Thymus (tissue), 11 donors: ENCODE measurements at regions not wholly inside any gene's neighbourhood (a gene's known extent, or its start where the extent isn't known, plus 50 kb on each side); places are given as distances from the start of the nearest gene placed in this dataset.

Source experiments
- DNase-seq, 9 donors: peaks; one replicate each; pipeline ENCODE4 v3.0.0-alpha.2; 2013; ENCODE audit warnings: low spot score in 9 of 9, low read depth in 6 of 9, missing footprints in 1 of 9
- H3K27ac ChIP-seq, 2 donors: one replicate each; pipeline ENCODE4 v1.5.1; 2013; ENCODE audit warnings: control low read depth in 1 of 2, low read depth in 1 of 2, low read length in 1 of 2, mild to moderate bottlenecking in 1 of 2, moderate library complexity in 1 of 2
- H3K27me3 ChIP-seq, 2 donors: one replicate each; pipeline ENCODE4 v1.5.1; 2013; ENCODE audit warnings: low read length in 1 of 2; ENCODE audit not compliant: control insufficient read depth in 2 of 2, insufficient read depth in 1 of 2
- H3K36me3 ChIP-seq, 2 donors: one replicate each; pipeline ENCODE4 v1.5.1; 2013; ENCODE audit warnings: low read length in 1 of 2, mild to moderate bottlenecking in 1 of 2, moderate library complexity in 1 of 2; ENCODE audit not compliant: control insufficient read depth in 2 of 2, insufficient read depth in 2 of 2
- H3K4me1 ChIP-seq, 2 donors: one replicate each; pipeline ENCODE4 v1.5.1; 2013; ENCODE audit warnings: low read length in 2 of 2; ENCODE audit not compliant: control insufficient read depth in 2 of 2, insufficient read depth in 2 of 2
- H3K4me3 ChIP-seq, 2 donors: one replicate each; pipeline ENCODE4 v1.5.1; 2013; ENCODE audit warnings: low read length in 2 of 2, control low read depth in 1 of 2, mild to moderate bottlenecking in 1 of 2
- H3K9me3 ChIP-seq, 2 donors: one replicate each; pipeline ENCODE4 v1.5.1; 2013; ENCODE audit warnings: low read length in 1 of 2, mild to moderate bottlenecking in 1 of 2; ENCODE audit not compliant: control insufficient read depth in 2 of 2, insufficient read depth in 1 of 2
- WGBS: extraction: QIAGEN DNeasy Blood & Tissue Kit; methylation state at CpG from one replicate; pipeline ENCODE4 v1.1.7; 2013; 5-methylcytosine and 5-hydroxymethylcytosine counted together
- donor health status: healthy.

DNA sequence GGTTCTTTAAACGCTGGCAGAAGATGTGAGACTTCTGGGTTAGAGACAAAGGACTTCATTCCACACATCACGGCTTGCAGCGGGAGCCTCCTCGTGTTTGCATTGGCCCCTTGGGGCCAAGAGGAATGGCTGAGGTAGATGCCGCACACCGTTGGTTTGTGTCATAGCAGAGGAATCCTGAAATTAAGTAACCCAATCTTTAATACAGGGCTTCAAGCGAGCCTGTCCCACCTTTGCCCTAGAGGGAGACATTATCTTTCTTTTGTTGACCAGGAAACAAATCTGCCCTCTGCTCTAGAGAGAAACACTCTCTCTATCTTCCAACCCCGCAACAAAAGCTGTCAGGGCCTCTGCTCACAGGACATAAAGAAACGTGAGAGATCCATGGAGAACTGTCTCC is 277.5 kb upstream of the ZFP64 start:
- H3K4me3 ChIP-seq: no peak overlapping the region
- no peaks in the 10 kb centered on the region for H3K4me1 ChIP-seq
- H3K36me3 ChIP-seq: no peaks in the 10 kb centered on the region
- no peak for DNase-seq
- WGBS: 88% methylated on average over 9 of the region's 9 CpGs
- no peaks in the 10 kb centered on the region for H3K9me3 ChIP-seq
- H3K27ac ChIP-seq: no peak overlapping the region
- no peaks in the 10 kb centered on the region for H3K27me3 ChIP-seq

DNA sequence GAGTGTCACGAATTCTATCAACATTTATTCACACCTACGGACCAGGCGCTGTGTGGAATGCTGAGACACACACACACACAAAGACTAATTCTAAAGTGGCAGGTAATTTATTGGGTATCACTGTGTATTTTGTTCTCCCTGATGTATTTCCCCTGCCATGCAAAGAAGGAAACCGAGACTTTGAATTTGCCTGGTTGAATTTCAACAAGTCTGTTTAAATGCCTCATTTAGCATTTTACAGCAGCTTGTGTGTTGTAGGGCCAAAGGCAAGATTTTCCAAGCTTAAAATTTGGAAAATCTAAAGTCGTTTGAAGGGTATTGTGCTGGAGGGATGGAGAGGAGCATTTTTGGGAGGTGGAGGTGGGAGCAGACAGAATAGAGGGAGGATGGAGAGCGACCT is 274.4 kb upstream of the ZFP64 start:
- Histone ChIP-seq H3K36me3 (no peaks in the 10 kb centered on the region), H3K27me3 (no peaks in the 10 kb centered on the region), H3K4me3 (no peak overlapping the region), H3K9me3 (no peaks in the 10 kb centered on the region), H3K27ac (no peak overlapping the region), H3K4me1 (no peaks in the 10 kb centered on the region)
- DNase-seq: no peak
- 81% methylated on average over 6 of the region's 6 CpGs for WGBS

DNA sequence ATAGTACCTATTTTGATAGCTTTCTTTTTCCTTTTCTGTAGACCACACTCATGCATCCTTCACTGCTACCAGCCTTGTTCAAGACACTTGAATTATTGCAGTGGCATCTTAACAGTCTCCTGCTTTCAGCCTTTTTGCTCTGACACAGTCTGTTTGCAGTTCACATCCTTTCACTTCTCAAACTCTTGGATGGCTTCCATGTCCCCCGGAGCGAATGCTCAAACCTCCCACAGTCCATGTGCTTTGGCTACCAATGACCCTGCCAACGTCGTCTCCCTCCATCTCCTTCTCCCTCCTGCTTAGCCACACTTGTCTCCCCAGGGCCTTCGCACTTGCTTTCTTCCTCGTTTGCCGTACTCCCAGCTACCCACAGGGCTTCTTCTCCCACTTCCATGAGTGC is 270.0 kb upstream of the ZFP64 start:
- no peak for DNase-seq
- WGBS: 95% methylated on average over 7 of the region's 7 CpGs

DNA sequence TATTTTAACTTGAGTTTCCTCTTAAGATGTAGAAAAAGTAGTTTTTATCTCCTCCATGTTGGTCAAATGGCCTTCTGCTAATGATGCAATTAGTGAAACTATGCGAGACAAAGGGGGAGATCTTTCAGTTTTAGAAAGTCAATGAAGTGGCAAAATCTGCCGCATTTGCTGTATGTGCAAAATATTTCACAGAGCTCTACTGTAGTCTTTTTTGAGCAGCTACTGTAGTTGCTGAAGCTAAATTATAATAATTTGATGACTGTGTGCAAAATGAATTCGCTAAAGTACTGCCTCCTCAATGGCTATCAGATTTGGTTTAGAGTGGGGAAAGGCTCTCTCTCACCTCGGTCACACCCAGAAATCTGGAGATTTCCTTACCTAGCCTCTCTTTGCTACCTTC is 267.6 kb upstream of the ZFP64 start:
- Histone ChIP-seq H3K9me3 (no peaks in the 10 kb centered on the region), H3K27me3 (no peaks in the 10 kb centered on the region), H3K27ac (no peak overlapping the region), H3K36me3 (no peaks in the 10 kb centered on the region), H3K4me1 (no peaks in the 10 kb centered on the region), H3K4me3 (no peak overlapping the region)
- no peak for DNase-seq
- 92% methylated on average over 4 of the region's 4 CpGs for WGBS

More for the DNA sequence above, 270.0 kb upstream of the ZFP64 start:
- H3K4me1 ChIP-seq: no peaks in the 10 kb centered on the region
- no peaks in the 10 kb centered on the region for H3K36me3 ChIP-seq
- H3K9me3 ChIP-seq: no peaks in the 10 kb centered on the region
- H3K4me3 ChIP-seq: no peak overlapping the region
- H3K27me3 ChIP-seq: no peaks in the 10 kb centered on the region
- no peak overlapping the region for H3K27ac ChIP-seq

DNA sequence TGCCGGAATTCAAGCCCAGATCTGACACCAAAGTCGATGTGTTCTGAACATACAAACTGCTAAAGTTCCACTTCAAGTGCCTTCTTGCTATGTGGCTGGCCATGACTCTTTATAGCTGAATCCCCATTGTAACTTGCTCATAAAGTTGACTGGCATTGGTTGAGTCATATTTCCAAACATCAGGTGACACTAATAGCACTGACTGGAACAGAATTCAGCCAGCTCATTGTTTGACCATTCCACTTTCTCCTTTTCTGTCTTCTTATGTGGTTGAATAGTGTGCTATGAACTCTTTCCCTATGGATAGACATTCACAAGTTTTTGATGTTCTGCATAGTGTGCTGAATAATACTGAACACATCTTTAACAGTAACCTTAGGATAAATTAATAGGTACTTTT is 266.2 kb upstream of the ZFP64 start:
- no peak overlapping the region for H3K27ac ChIP-seq
- no peaks in the 10 kb centered on the region for H3K36me3 ChIP-seq
- no peak overlapping the region for H3K4me3 ChIP-seq
- no peaks in the 10 kb centered on the region for H3K9me3 ChIP-seq
- DNase-seq: no peak
- no peaks in the 10 kb centered on the region for H3K4me1 ChIP-seq
- 94% methylated on average over 2 of the region's 2 CpGs for WGBS
- H3K27me3 ChIP-seq: no peaks in the 10 kb centered on the region

DNA sequence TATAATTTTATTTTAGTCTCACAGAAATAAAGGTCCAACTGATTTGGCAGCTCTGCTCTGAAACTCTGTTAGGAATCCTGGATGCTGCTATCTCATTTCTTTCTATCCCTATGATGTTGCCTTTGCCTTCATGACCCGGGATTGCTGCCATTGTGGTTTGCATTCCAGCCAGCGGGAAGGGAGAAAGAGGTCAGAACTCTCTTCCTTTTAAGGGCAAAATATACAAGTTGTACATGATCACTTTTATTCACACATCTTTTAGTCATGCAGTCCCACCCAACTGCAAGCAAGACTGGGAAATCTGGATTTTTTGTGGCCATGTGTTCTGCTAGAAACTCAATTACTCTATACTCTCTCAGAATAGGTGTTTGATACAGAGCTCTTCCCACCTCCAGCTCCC is 263.1 kb upstream of the ZFP64 start:
- Histone ChIP-seq H3K9me3 (no peaks in the 10 kb centered on the region), H3K4me3 (no peak overlapping the region), H3K4me1 (no peaks in the 10 kb centered on the region), H3K27me3 (no peaks in the 10 kb centered on the region), H3K36me3 (no peaks in the 10 kb centered on the region), H3K27ac (no peak overlapping the region)
- 91% methylated on average over 2 of the region's 2 CpGs for WGBS
- DNase-seq: no peak

DNA sequence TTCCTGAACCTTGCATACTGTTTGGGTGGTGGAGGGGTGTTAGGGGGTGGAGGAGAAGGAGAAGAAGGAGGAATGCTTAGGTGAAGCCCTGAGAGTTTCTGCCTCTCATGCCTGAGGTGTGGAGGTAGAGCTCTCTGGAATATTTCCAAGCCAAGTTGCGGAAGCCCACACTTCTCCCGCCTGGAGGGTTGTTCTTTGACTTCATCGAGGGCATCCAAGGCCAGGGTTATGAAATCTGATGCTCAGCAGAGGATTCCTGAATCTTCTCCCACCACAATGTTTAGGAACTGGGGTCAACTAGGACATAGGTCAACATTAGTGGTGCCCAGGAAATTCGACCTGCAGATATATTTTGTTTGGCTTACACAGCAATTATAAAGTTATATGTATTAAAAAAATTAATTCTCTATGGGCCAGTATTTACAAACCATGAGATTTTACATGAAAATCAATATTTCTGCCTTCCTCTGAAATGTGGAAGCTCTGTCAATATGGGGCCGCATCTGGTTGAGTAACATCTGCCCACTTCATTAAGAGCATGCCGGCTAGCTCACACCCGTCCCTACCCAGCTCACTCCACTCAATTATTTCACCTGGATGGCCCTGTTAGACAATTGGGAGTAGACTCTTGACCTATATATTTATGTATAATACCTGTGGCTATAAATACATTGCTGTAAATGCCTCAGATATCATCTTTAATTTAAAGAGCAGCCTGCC is 257.1 kb upstream of the ZFP64 start:
- 94% methylated on average over 7 of the region's 7 CpGs for WGBS
- H3K4me3 ChIP-seq: no peak overlapping the region
- no peak overlapping the region for H3K27ac ChIP-seq
- DNase-seq: no peak
- no peaks in the 10 kb centered on the region for H3K36me3 ChIP-seq
- no peaks in the 10 kb centered on the region for H3K9me3 ChIP-seq
- H3K4me1 ChIP-seq: no peaks in the 10 kb centered on the region
- no peaks in the 10 kb centered on the region for H3K27me3 ChIP-seq

DNA sequence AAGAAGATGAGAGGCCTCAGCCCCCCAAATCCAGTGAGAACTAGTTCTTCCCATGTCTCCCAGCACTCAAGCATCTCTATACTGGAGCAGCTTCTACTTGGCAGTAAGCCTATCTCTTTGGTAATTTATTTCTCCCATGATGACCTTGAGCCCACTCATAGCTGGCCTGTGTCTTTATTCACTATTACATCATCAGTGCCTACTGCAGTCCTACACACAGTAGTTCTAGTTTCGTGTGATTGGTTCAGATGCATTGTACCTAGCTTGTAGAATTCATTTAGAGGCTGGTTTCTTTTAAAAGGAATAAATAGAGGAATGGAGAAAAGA is 255.6 kb upstream of the ZFP64 start:
- Histone ChIP-seq H3K9me3 (no peaks in the 10 kb centered on the region), H3K27ac (no peak overlapping the region), H3K4me3 (no peak overlapping the region), H3K36me3 (no peaks in the 10 kb centered on the region), H3K27me3 (no peaks in the 10 kb centered on the region), H3K4me1 (no peaks in the 10 kb centered on the region)
- DNase-seq: no peak
- 83% methylated on average over 1 of the region's 1 CpG for WGBS

DNA sequence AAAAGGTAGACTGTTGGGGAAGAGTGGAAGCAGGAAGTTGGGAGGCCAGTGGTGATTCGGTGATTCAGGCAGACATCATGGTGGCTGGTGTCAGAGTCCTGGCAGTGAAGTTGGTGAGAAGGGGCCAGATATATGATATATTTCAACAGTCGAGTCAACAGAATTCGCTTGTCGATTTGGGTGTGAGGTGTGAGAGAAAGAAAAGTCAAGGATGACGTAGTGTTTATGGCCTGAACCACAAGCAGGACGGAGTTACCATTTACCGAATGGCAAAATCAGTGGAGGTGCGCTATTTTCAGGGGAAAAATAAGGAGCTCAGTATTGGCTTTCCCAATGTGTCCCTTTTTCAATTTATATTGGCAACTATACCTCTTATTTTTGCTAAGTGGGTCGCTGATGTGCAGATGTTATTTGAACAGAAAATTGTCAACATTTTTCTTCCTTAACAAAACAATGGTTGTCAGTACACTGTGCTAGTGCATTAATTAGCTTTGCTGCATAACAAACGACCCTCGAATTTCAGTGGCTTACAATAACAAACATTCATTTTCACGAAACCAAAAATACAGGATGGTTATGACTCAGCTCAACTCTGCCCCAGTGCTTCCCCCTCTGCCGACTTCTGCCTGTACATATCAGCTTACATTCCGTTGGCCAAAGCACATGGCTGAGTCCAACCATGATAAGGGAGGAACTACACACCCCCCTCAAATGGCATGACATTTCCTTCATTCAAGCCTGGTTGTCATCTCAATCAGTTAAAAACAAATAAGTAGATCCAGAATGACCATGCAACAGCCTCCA is 255.0 kb upstream of the ZFP64 start:
- no peak overlapping the region for H3K27ac ChIP-seq
- H3K36me3 ChIP-seq: no peaks in the 10 kb centered on the region
- DNase-seq: no peak
- H3K4me3 ChIP-seq: no peak overlapping the region
- H3K27me3 ChIP-seq: no peaks in the 10 kb centered on the region
- H3K4me1 ChIP-seq: no peaks in the 10 kb centered on the region
- no peaks in the 10 kb centered on the region for H3K9me3 ChIP-seq
- WGBS: 92% methylated on average over 14 of the region's 14 CpGs
